22Rv1 (cell line): ENCODE measurements at regions not wholly inside any gene's neighbourhood (a gene's known extent, or its start where the extent isn't known, plus 50 kb on each side); places are given as distances from the start of the nearest gene placed in this dataset.

Experiments used
- ZFX ChIP-seq: fragments of 450-650 bp; IDR thresholded peaks from 2 replicates; pipeline ENCODE4 v1.6.1; 2017; ENCODE audit warnings: antibody characterized with exemption, borderline replicate concordance
- TF ChIP-seq, protein P1 (sequence below): fragments of 450-650 bp; IDR thresholded peaks from 2 replicates; pipeline ENCODE4 v1.5.1; 2017; ENCODE audit warnings: mild to moderate bottlenecking

DNA sequence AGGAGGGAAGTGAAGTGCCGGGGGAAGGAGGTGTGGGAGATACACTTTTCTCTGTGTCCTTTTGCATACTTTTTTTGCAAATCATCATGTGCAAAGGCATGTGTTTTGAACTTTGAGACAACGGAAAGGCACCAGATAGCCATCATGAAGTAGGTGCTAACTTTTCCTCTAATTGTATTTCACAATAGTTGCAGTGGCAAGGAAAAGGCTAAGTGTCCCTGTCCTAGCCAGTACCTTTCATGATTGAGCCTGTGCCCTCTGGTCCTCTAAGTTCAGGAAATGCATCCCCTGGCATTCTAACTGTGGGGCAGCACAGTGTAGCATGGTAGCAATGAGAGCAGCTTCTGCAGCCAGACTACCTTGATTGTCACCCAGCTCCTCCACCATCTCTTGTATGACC lies 186.2 kb downstream of the ADSS2 start:
- TF ChIP-seq, protein P1, sequence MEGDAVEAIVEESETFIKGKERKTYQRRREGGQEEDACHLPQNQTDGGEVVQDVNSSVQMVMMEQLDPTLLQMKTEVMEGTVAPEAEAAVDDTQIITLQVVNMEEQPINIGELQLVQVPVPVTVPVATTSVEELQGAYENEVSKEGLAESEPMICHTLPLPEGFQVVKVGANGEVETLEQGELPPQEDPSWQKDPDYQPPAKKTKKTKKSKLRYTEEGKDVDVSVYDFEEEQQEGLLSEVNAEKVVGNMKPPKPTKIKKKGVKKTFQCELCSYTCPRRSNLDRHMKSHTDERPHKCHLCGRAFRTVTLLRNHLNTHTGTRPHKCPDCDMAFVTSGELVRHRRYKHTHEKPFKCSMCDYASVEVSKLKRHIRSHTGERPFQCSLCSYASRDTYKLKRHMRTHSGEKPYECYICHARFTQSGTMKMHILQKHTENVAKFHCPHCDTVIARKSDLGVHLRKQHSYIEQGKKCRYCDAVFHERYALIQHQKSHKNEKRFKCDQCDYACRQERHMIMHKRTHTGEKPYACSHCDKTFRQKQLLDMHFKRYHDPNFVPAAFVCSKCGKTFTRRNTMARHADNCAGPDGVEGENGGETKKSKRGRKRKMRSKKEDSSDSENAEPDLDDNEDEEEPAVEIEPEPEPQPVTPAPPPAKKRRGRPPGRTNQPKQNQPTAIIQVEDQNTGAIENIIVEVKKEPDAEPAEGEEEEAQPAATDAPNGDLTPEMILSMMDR: no peak
- TF ChIP-seq ZFX: no peak
